Hindlimb muscle (tissue), 1 donor: ENCODE measurements at regions not wholly inside any gene's neighbourhood (a gene's known extent, or its start where the extent isn't known, plus 50 kb on each side); places are given as distances from the start of the nearest gene placed in this dataset.

Experiments used
- DNase-seq: peaks from one replicate; pipeline ENCODE4 v3.0.0-alpha.2; 2013

GRCh38 chr12:14257303-14257733 is 108.2 kb upstream of the ATF7IP start:
- DNase-seq, result no peak

DNA sequence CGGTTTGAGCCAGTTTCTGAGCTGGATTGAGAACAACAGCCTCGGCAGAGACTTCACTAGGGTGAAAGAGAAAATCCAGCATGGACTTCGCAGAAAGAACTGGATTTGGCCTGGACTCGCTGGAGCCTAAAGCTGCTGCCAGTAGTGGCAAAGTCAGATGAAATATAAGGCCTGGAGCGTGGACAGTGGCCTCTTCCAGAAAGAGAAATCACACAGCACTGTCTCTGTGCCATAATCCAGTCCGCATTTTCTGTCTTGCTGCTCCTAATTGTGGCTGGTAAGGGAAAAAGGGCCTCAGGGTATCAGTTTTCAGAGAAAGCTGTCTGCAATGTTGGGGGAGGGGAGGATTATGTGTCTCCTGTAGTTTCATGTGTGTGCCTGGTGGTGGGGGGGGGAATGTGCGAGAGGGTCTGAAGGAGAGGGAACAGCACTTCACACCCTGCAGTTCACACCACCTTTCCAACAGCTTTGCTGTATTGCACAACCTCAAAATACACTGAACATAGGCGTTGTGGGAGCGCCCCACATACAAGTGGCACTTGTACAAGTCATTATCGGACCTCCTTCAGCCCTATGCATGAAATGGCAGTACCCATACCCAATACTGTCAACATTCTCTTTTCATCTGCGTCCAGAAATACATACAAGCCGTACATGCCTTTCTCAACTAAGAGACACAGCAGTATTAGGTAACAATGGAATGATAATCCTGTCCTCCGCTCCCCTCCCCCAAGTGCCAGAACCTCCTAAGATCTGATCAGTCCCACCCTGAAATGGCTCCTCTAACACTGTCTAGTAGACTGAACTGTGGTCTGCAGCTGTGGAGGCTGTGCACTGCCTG is 107.5 kb upstream of the ATF7IP start:
- peak; percentile 95 for DNase-seq

DNA sequence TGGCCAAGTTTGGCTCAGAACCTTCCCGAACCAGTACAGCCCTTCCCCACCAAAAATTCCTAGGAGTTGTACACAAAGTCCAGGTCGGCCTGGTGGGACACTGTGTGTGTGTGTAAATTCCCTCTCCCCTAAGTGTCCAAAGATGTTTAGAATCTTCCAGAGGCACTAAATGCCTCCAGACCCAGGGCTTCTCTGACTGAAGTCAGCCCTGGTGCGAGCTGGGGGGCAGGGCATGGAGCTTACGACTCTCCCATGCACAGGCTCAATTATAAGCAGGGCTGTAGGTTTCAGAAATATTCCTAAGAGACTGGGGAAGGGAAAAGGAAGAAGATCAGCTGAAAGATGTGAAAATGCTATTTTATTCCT is 106.9 kb upstream of the ATF7IP start:
- DNase-seq, result peak; percentile 61

GRCh38 chr12:14259481-14260010 is 105.9 kb upstream of the ATF7IP start:
- DNase-seq, result no peak

- DNase-seq, result peak; percentile 86
Observed at GRCh38 chr12:14260011-14260993, 105.2 kb upstream of the ATF7IP start.

DNA sequence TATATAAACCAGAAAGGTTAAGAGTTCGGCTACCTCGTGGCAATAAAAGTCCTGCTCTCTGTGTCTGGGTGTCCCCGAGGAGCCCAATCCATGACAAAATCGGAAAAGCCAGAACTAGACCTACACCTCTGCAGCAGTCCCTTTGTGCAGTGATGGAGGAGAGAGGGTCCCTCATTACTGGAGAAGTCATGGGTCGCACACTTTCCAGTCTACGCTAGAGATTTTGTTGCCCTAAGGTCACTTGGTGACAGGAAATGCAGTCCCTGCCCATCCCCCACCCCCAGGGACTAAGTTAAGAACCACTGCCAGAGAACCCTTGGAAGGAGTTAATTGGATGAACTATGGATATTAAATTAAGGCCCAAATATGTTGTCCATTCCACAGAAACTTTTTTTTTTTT is 104.4 kb upstream of the ATF7IP start:
- no peak for DNase-seq

- no peak for DNase-seq
Observed at GRCh38 chr12:14261861-14262260, 103.6 kb upstream of the ATF7IP start.

DNA sequence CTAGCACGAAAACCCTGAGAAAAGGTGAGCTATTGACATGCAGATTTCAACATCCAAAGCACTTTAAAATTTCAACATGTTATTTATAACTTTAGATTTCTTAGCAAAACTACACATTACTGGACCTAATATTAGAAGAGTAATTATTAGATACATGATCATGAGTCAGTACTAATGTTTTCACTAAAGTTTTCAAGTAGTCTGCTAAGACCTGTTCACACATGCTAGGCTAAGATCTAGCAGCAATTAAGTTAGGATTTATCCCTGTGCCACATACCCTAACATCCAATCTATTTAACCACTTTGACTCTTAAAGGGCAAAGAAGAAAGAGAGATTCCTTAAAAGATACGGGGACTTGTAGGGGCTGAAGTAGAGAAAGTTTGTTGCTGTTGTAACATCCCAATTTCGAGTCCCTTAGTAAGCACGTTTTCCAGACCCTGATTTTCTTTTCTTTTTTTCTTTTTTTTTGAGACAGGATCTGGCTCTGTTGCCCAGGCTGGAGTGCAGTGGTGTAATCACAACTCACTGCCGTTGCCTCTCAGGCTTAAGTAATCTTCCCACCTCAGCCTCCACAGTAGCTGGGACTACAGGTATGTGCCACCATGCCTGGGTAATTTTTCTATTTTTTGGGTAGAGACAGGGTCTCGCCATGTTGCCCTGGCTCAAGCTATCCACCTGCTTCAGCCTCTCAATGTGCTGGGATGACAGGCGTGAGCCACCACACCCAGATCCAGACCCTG is 102.5 kb upstream of the ATF7IP start:
- DNase-seq, result no peak

GRCh38 chr12:14263742-14264141 is 101.7 kb upstream of the ATF7IP start:
- no peak for DNase-seq

- DNase-seq, result no peak
Observed at GRCh38 chr12:14264316-14264715, 101.2 kb upstream of the ATF7IP start.

- no peak for DNase-seq
Observed at GRCh38 chr12:14264778-14265177, 100.7 kb upstream of the ATF7IP start.

DNA sequence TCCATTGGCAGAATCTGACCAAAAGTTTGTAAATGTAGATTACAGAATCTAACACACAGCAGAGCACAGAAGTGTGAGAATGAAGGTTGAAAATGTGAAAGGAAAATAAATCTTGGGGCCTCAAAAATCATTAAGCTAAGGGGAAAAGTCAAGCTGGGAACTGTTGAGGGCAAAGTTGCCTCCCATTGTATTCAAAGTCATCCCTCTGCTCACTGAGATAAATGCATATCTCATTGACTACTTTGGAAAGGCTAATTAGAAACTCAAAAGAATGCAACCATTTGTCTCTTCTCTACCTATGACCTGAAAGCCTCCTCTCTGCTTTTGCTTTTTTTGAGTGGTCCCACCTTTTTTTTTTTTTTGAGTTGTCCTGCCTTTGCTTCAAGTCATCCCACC is 97.4 kb upstream of the ATF7IP start:
- no peak for DNase-seq

- no peak for DNase-seq
Observed at GRCh38 chr12:14270392-14270791, 95.1 kb upstream of the ATF7IP start.

DNA sequence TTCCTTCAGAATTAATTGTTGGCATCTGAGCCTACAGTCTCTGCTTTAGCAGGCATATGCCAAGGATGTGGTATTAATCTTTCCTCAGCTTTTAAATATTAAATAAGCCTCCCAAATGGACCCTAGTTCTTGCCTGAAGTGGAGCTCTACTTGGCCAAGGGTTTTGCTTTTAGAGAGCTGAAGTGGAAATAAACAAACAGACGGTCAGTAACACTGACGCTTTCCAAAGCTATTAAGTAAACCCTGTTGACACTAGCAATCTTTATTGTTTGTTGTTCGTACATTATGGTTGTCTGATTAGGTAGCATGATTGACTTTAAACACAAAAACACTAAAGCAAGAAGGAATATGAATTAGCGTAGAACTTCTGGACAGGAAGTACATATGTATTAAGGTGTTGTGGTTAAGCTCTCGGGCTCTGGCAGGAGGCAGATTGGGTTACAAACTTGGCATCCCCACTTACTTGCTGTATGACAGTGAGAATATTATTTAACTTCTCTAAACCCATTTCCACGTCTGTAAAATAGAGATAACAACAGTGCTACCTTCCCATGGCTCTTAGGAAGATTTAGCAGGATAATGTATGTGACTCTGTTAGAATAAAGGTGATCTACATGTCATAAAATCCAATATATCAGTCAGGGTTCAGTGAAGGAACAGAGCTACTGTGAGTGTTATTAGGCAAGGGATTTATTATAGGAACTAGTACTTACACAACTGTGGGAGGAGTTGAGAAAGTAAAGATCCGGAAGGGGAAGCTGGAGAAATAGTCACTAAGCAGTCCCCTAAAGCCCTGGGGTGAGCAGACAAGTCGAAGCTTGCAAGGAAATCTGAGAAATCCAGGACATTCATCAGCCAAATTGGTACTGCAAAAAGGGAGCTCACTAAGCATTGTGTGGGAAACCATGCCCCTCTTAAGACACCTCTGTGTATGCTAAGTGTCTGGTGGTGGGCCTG is 92.2 kb upstream of the ATF7IP start:
- no peak for DNase-seq

GRCh38 chr12:14273913-14274311 is 91.6 kb upstream of the ATF7IP start:
- DNase-seq, result no peak

DNA sequence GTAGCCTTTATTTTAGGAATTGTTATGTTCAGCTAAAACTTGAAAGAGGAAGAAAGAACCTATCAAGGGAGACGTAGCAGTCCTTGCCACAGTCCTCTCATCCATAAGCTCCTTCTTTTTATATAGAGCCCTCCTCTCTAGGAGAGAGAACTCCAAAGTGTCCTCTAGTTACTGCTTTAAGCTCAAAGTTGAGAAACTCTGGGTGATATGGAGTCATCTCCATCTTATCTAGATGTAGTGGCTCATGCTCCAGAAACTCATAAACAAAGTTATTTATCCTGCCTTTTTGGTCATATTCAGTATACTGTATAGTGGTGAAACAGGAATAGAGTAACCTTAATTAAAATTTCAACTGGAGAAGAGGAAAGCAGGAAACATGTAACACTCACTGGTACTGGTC is 90.4 kb upstream of the ATF7IP start:
- no peak for DNase-seq

DNA sequence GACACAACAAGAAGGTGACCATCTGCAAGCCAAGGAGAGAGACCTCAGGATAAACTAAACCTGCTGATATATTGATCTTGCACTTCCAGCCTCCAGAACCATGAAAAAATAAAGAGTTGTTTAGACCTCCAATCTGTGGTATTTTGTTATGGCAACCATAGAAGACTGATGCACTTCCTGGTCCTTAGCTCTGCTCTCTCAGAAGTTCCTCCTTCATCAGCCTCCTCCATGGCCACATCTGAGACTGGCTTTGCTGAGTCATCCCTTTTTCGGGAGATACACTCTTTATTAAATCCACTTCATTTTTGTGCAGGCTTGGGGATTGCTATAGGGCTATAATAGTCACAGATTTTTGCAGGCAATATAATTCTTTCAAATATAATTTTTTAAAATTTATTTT is 89.6 kb upstream of the ATF7IP start:
- no peak for DNase-seq

GRCh38 chr12:14278294-14278953 is 87.1 kb upstream of the ATF7IP start:
- DNase-seq, result no peak

GRCh38 chr12:14279845-14280244 is 85.6 kb upstream of the ATF7IP start:
- DNase-seq, result no peak

- no peak for DNase-seq
Observed at GRCh38 chr12:14280921-14281320, 84.6 kb upstream of the ATF7IP start.

DNA sequence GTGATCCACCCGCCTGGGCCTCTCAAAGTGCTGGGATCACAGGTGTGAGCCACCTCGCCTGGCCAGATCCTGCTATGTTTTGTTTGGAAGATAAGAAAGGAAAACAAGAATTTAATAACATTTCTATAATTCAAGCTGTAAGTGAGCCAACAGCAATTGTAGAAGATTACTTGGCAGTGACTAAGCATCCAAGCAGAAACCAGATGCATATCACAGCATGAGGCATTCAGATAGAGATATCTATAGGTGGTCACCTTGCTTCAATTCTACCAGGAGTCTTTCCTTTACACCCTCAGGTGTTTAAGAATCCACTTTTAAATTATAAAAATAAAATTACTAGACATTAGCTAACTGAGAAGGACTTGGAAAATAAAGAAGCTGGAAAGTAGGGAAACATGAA is 83.9 kb upstream of the ATF7IP start:
- DNase-seq, result no peak
